Omental fat pad (tissue), 3 donors: ENCODE measurements at regions not wholly inside any gene's neighbourhood (a gene's known extent, or its start where the extent isn't known, plus 50 kb on each side); places are given as distances from the start of the nearest gene placed in this dataset.

Experiments used
- ATAC-seq: fragments of 150-250 bp; one replicate; pipeline ENCODE4 v1.9.1; 2016; ENCODE audit warnings: mild to moderate bottlenecking, moderate library complexity; ENCODE audit not compliant: low FRiP score
- DNase-seq: peaks from one replicate; pipeline ENCODE4 v3.0.0-alpha.2; 2019; ENCODE audit warnings: low spot score
- TF ChIP-seq, protein P1 (sequence below), 3 donors: fragments of 450-650 bp; IDR thresholded peaks; one replicate each; pipeline ENCODE4 v1.5.1; 2016 to 2017; ENCODE audit warnings: antibody characterized with exemption in 3 of 3, mild to moderate bottlenecking in 3 of 3, moderate library complexity in 2 of 3

DNA sequence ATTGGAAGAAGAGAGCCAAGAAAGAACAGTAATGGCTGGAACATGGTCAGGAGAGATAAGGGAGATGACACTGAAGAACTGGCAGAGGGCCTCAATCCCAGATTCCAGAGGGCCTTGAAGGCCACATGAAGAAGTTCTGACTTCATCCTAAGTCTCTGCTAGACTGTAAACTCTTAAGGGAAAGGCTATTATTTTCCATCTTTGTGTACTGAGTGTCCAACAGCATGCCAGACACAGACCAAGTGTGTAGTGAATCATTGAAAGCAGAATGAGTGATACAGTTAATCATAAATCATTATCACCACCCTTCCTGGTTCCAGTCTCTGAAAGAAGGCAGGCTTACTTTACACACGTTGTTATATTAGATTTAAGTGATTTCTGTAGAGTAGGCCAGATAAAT lies 185.3 kb upstream of the C11orf87 start:
- ATAC-seq (no peak), DNase-seq (no peak)
- TF ChIP-seq, protein P1, sequence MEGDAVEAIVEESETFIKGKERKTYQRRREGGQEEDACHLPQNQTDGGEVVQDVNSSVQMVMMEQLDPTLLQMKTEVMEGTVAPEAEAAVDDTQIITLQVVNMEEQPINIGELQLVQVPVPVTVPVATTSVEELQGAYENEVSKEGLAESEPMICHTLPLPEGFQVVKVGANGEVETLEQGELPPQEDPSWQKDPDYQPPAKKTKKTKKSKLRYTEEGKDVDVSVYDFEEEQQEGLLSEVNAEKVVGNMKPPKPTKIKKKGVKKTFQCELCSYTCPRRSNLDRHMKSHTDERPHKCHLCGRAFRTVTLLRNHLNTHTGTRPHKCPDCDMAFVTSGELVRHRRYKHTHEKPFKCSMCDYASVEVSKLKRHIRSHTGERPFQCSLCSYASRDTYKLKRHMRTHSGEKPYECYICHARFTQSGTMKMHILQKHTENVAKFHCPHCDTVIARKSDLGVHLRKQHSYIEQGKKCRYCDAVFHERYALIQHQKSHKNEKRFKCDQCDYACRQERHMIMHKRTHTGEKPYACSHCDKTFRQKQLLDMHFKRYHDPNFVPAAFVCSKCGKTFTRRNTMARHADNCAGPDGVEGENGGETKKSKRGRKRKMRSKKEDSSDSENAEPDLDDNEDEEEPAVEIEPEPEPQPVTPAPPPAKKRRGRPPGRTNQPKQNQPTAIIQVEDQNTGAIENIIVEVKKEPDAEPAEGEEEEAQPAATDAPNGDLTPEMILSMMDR (IDR thresholded peaks at IDR 0.05), result no peak

DNA sequence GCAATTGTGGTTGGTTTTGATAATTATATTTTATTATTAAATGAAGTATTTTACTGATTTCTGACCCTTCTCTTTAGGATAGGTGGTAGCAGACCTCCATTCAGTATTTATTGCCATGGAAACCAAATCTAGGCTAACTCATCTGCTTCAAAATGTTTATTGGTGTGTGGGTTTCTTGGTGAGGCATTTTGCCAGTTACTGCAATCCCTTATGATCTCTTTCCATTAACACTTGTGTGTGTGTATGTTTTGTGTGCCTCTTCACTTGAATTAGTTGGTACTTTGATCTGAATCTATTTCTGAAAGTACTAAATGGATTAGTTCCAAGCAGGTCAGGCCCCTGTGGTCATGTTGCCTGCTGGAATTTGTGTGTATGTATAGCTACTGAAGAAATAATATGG lies 184.4 kb upstream of the C11orf87 start:
- TF ChIP-seq, protein P1 (IDR thresholded peaks at IDR 0.05), result no peak
- DNase-seq (no peak), ATAC-seq (no peak)

- ATAC-seq (no peak), DNase-seq (no peak)
- TF ChIP-seq, protein P1 (IDR thresholded peaks at IDR 0.05), result no peak
These were observed 179.9 kb upstream of the C11orf87 start for GRCh38 chr11:109241988-109242536.

DNA sequence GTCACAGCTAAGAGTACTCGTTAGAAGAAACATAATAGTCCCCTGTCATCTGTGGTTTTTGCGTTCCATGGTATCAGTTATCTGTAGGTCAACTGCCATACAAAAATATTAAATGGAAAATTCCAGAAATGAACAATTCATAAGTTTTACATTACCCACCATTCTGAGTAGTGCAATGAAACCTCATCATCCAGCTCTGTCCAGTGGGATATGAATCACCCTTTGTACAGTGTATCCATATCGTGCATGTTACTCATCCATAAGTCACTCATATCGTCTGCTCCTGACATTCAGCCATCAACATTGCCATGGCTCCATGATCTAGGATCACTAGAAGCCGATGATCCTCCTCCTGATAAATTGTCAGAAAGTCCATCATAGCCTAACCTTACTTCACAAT lies 174.9 kb upstream of the C11orf87 start:
- TF ChIP-seq, protein P1 (IDR thresholded peaks at IDR 0.05), result no peak
- no peak for ATAC-seq
- no peak for DNase-seq

- TF ChIP-seq, protein P1 (IDR thresholded peaks at IDR 0.05), result no peak
- DNase-seq (no peak), ATAC-seq (no peak)
These were observed 172.4 kb upstream of the C11orf87 start for GRCh38 chr11:109249597-109249996.

GRCh38 chr11:109251230-109251629 lies 170.8 kb upstream of the C11orf87 start:
- ATAC-seq, result no peak
- TF ChIP-seq, protein P1 (IDR thresholded peaks at IDR 0.05), result no peak
- no peak for DNase-seq

DNA sequence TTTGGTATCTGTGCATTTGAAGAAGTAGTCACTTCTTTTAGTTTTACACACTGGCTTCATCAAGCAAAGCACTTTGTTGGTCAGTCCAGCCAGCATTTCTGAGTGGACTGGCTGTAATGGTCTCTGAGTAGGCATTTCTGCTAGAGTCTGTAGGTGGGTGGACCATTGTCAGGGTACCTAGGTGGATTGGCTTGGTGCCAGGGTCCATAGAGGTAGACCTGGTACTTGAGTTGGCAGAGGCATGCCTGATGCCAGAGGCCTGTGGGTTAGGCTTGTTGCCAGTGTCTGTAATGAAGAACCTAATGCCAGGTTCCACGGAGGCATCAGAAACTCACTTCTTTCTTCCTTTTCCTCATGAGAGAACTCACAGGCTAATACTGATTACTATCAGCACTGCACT lies 157.9 kb upstream of the C11orf87 start:
- TF ChIP-seq, protein P1 (IDR thresholded peaks at IDR 0.05), result no peak
- ATAC-seq, result no peak
- DNase-seq, result no peak
